SW 1271 (cell line): ENCODE measurements at regions not wholly inside any gene's neighbourhood (a gene's known extent, or its start where the extent isn't known, plus 50 kb on each side); places are given as distances from the start of the nearest gene placed in this dataset.
"Not testable (repeated sequence)": the region's sequence is repeated elsewhere in the genome, so short reads cannot be mapped to it uniquely, and the experiment has no call there.

Source experiments
- DNase-seq, 2 experiments: peaks; one replicate each; lab custom pipeline; 2025; lab: John Stamatoyannopoulos, UW

DNA sequence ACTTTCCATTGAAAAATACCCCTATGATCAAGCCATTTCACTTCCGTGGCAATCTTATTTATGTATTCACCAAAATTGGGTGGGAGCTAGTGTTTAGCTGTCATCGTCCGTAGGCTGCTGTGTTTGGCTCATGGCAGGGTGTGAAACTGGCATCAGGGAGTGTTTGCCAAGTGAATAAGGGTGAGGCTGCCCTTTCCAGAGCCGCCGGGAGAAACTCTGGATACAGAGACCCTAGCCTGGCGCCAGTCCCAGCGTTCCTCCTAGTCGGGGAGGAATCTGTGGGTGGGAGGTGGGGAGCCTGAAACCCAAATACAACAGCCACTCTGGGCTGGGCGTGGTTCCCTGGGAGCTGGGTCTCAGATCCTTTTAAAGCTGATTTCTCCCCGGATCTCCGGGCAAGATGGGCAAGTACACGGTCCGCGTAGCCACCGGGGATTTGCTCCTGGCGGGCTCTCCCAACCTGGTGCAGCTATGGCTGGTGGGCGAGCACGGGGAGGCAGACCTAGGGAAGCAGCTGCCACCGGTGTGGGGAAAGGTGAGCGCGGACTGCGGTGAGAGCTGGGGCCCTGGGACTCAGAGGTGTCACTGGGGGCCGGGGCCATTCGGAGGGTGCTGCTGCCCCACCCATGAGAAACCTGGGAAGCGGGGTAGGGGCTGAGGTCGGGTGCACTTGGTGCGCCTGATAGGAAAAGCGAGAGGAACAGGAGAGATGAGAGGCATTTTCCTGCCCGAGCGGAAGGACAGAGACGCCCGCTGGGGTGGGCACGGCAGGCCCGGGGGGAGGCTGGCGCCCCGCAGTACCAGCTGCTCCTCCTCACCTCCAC is 62.1 kb upstream of the TEKT1 start:
- DNase-seq = no peak

DNA sequence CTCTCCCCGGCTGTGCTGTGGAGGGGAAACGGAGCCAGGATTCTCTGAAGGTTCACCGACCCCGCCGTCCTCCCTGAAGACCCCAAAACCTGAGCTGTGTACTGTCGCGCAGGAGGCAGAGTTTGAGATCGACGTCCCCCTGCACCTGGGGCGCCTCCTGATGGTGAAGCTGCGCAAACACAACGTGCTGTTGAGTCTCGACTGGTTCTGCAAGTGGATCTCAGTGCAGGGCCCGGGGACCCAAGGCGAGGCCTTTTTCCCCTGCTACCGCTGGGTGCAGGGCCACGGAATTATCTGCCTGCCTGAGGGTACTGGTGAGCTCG is 62.6 kb upstream of the TEKT1 start:
- DNase-seq = no peak

DNA sequence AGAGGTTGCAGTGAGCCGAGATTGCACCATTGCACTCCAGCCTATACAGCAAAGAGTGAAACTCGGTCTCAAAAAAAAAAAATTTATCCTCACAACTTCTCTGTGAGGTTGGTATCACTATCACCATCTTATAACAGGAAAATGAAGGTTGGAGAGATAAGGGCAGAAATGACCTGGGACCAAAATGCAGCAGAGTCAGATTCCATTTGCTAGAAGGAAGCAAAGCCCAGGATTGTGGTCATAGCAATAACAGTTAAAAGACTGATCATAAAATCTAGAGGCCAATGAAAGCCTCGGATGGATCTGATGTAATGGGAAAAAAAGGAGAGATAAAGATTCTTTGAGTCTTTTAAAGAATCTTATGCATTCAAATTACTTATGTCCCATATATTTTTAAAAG is 69.6 kb upstream of the TEKT1 start:
- DNase-seq = no peak

DNA sequence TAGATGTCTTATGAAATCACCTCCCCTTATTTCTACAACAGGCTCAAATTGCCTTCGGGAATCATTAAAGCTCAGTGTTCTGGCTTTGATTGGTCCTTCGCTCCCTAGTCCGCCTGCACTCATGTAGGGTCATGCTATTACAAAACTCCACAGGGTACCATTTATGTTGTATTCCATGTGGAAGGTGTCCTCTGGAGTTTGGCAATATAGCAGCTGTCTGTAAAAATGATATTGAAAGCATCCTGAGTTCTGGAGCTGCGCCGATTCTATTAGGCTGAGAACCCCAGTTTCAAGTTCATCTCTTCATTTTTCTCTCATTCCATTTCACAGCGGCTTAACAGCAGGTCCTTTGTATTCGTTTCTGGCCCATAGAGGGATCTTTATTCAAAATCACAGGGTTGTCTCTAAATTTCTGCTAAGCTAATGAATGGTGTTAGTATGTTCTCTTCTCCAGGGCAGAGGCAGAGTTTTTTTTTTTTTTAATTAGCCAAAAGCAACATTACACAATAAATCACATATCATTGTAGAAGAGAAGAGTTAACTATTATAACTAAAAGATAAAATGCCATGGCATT is 71.9 kb upstream of the TEKT1 start:
- no peak for DNase-seq

DNA sequence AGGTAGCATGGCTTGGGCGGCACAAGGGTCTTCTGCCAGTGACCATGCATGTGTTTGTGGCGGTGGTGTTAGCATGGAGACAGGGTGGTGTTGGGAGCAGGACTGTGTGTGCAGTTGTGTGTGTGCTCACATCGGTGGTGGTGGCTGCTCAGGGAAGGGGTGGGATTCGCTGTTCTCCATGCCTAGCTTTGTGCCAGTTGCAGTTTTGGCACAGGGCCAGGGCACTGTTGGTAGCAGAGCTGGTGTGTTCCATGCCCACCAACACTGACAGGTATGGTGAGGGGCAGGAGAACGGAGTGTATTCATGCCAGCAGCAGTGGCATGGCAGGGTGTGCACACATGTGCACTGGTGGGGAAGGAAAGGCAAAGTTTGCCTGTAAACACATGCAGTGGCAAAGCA is 77.3 kb upstream of the TEKT1 start:
- DNase-seq = no peak

DNA sequence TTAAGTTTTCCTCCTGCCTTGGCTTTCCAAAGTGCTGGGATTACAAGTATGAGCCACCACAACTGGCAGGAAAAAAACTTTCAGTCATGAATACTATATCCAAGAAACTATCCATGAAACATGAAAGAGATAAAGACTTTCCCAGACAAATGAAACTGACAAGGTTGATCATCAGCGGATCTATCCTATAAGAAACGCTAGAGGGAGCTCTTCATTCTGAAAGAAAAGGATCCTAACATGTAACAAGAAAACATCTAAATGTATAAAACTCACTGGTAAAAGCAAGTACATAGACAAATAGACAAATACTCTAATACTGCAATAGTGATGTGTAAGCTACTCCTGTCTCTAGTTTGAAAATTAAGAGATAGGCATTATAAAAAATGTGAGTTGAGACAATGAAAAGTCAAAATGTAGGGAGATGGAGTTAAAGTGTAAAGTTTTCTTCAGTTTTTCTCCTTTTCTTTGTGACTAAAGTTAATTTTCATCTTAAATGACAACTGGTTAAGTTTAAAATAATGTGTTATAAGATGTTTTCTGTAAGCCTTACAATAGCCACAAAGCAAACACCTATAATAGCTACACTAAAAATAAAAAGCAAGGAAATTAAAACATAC is 79.6 kb upstream of the TEKT1 start:
- DNase-seq = peak in 1 of 2 experiments; percentile 70

DNA sequence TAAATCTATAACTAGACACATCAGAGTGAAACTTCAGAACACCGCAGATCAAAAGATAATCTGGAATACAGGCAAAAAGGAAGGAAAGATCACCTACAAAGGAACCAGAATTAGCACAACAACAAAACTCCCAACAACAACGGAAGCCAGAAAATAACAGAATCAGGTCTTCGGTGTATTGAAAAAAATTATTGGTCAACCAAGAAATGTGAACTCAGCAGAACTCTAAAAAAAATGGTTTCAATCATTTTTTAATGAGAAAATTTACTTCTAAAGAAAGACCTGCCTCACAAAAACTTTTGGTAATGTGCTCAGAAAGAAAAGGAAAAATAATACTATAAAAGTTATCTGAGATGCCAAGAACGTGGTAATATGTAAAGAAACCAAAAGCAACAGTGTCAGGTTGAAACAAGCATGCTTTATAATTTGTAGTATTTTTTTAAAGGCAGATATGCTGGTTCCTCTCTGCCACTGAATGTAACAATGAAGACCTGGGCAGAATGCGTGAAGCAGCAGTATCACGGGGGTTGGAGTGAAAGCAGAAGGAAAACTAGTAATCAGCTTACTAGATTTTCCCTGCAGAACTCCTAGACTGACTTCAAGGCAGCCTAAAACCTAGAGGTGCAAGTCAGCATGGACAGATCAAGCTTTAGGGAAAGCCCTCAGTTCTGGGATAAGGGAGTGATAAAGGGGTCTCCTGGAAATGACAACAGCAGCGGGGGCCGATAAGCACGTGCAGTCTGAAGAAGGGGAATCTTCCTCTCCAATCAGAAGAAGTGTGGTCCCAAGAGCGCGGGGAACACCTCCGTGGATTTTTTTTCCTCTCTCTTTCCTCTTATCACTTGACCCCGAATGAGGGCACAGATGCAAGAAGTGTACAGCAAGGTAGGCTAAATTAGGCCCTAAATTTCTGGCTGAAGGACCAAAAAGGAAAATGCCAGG is 80.9 kb upstream of the TEKT1 start:
- DNase-seq = no peak

DNA sequence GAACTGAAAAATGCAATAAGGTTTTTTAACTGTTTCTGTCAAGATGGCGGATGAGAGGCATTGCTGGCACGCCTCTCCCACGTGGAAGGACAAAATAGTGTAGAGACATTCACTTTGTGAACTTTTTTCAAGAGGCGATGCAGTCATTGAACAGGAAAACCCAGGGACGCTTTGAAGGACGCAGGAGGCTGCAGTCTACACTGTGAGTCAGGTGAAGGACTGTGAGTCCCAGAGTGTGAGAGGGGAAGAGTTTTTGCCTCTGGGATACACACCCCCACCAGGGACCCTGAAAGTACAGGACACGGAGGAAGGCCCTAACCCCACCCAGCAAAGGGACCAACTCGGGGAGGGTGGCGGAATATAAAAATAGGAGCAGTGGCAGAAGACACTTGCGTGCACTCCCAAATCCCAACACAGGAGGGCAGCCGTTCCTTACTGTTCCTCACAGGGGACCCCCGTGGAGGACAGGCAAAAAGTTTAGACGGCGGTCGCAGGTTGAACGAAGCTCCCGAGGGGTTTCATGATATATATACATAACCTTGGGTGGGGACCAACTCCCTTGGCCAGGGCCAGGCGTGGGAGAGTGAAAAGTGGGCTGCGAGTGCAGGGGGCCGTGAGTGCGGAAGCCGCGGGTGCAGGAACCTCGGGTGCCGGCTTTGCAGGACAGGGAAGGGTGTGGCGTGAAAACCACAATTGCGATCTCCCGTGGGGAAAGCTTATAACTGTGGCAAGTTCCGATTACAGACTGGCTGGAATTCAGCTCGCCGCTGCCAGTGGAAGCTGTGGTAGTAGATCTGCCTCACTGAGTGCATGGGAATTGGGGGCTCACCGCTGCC is 82.0 kb upstream of the ALOX12 start:
- peak in 1 of 2 experiments; percentile 38 for DNase-seq

DNA sequence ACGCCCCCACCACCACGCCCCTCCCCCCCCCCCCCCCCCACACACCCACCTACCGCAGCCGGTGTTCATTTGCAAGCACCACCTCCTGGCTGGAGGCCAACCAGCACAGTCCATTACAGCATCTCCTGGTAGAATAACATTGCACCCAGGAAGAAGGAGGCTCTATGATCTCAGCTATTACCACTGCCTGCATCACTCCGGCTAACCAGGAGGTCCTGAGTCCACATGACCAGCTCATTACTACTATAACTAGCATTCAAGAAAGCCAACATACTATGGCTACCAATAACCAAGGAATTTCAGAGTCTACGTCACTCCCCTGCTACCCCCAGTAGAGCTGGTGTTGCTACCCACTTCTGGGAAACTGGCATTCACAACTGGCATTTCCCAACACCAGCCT is 81.1 kb upstream of the ALOX12 start:
- no peak for DNase-seq

DNA sequence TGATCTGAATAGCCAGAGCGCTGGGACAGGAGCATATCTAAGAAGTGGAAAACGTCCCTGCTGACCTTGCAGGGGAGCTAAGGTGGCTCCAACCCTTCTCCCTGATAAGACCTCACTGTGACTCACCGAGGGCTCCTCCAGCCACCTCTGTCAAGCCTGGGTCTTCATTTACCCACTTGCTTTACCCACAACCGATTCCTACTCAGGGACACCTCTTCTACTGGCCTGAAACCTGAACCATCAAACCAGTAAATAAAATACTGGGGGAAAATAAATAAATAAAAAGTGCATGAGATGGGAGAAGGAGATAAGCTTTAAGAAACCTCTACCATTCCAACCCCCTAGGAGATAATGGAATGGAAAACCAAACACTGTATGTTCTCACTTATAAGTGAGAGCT is 80.2 kb upstream of the ALOX12 start:
- DNase-seq = no peak

DNA sequence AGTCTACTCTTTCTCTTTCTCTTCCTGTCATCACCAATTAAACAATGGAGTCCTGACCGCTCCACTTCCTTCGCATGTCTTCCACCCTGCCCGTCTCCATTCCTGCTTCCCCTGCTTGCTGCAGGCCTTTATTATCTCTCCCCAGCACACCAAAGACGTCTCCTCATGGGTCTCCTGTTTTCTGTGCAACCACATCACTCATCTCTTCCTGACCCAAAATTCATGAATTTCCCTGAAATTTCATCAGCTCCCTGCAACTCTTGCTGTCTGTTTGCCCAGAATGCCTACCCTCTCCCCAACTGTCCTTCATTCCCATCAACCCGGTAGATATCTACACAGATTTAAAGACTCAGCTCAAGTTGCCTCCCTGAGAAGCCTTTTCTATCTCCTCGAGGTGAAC is 76.7 kb upstream of the ALOX12 start:
- DNase-seq = no peak

DNA sequence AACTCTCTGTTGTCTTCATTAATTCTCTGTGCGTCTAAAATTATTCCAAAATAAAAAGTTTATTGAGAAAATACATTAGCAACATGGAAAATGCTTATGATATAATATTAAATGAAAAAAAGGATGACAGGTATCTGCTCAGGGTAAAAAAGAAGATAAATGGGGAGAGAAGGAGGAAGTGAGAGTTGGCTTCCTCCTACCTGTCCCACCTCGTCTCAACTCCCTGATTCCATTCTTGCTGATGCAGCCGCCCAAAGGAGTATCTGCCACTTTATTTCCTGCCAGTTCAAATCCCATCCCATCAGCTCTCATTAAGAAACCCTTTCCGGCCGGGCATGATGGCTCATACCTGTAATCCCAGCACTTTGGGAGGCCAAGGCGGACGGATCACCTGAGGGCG is 72.5 kb upstream of the ALOX12 start:
- DNase-seq = no peak

DNA sequence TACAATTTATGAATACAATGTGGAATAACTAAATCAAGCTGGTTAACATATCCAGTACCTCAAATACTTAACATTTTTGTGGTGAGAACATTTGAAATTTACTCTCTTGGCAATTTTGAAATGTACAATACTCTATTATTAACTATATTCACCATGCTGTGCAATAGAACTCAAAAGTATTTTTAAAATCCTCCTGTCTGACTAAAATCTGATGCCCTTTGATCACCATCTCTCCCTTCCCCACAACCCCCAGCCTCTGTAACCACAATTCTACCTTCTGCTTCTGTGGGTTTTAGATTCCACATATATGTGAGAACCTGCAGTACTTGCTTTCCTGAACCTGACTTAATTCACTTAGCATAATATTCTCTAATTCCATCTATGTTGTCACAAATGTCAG is 71.6 kb upstream of the ALOX12 start:
- DNase-seq = no peak

DNA sequence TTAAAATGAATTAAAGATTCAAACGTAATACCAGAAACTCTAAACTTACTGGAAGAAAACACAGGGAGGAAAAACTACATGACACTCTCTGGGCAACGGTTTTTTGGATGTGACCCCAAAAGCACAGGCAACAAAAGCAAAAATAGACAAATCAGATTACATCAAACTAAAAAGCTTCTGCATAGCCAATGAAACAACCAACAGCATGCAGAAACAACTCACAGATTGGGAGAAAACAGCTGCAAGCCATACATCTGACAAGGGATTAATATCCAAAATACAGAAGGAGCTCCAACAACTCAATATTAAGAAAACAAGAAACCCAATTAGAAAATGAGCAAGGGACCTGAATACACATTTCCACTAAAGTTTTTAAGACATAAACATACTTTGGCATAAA is 69.2 kb upstream of the ALOX12 start:
- DNase-seq = no peak

DNA sequence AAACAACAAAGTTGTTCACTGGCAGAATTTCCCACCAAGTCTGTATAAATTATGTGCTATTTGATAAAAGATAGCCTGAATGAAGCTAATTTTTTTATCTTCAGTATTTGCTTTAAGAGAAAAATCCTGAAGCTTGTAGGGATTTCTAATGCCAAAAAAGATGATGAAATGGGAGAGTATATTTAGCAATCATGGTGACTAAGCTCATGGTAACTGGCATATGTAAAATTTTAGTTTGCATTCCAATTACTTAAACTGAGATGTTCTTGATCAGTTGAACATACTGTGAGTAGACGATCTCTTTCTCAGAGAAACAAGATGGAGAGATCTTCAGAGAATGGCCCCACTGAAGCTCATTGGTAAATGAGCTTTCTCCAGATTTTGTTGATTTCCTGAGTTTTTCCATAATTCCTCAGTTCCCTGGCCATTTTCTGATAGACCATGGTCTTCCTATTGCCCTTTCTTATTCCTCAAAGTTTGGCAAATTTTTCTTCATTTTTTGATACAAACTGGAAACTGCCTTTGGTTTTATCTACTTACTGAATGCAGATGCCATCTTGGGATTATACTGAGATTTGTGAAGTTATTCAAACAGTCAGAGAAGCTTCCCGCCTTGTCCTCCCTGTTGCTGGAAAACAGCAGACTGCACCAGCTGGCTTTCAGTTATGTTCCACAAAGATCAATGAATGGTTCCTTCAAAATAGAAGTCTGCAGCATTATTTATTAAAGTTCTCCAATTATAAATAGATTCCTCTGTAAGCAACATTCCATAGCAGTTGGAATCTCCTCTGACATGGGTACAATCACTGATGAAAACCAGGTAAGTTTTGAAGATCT is 68.3 kb upstream of the ALOX12 start:
- DNase-seq = no peak

DNA sequence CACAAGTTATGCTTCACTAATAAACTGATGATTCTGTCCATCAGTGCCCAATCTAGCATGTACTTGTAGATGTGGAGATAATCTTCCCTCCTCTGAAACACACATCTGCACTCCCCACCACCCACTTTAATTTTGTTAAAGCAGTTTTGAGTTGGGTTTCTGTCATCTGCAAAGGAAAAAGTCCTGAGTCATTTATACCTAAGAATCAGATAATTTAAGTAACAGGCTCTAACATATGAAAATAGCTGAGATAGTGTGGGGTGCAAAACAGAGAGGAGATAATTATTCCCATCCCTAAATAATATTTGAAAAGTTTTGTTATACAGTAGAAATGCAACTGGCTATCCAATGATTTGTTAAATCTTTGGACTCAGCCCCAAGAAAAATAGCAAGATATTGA is 67.7 kb upstream of the ALOX12 start:
- DNase-seq = no peak

DNA sequence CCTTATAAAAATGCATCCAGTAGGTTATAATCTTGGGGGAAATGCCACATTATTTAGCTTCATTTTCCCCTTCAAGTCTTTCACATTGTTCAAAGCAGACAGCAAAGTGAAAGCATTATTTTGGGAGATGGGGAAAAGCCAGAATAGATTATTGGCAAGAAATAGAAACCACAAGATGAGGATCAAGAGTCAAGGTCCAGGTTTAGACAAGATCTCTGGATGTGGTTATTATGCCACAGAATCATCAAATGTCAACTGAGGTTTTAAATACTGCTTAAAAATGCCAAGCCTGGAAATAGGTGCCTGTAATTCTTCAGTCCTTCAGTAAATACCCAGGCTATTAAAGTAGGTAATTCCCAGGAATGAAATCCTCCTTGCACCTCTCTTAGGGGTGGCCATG is 65.1 kb upstream of the ALOX12 start:
- no peak for DNase-seq

DNA sequence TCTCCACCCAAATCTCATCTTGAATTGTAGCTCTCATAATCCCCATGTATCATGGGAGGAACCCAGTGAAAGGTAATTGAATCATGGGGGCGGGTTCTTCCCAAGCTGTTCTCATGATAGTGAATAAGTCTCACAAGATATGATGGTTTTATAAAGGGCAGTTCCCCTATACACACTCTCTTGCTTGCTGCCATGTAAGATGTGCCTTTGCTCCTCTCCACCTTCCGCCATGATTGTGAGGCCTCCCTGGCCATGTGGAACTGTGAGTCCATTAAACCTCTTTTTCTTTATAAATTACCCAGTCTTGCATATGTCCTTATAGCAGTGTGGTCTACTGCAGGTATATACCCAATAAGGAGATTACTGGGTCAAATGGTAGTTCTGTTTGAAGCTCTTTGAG is 61.3 kb upstream of the ALOX12 start:
- DNase-seq = not testable (repeated sequence)

DNA sequence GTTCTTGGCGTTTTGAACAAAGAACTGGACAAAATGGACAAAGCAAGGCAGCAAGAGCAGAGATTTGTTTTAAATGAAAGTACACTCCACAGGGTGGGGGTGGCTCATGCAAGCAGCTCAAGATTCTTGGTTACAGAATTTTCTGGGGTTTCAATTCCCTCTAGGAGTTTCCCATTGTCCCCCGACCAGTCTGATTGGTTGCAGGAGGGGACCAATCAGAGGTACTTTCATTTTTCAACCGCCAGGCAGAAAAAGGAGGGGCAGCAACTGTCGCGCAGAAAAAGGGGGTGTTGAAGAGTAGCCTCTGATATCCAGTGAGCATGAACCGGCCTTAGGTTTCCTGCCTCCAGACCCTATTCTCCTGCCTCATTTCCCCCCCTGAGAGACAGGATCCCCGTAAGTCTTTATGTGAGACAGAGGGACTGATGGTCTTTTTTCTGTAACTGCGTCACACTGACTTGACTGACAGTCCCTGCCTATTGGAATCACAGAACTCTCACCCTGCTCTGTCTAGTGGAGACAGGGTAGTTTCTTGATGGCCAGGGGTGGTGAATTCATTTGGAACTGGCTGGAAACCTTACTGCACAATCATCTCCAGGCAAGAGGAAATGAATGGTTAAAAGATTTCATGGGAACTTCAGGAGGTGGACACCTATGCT is 59.4 kb upstream of the ALOX12 start:
- DNase-seq = no peak

DNA sequence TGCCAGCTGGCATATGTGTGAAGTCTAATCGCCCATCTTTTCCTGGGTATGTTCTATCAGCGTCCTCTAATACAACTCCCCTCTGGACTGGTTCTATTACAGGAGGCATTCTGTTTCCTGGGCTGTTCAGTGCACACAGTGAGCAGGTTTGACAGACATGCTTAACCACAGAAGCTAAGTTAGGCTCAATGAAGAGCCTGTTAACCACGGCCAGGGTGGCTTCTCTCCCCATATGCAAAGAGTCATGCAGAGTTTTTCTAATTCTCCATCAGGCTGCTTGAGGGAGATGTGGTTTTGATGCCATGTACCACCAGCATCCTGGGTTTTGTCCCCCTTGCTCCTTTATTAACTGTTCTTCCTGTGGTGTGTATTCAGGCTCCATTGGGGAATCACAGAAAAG is 57.2 kb upstream of the ALOX12 start:
- no peak for DNase-seq
